ENCODE measurements at regions not wholly inside any gene's neighbourhood (a gene's known extent, or its start where the extent isn't known, plus 50 kb on each side); places are given as distances from the start of the nearest gene placed in this dataset.

GRCh38 chr11:37088573-37088910, 490.5 kb upstream of the RAG2 start:
- intact Hi-C loops (cut with micrococcal nuclease; ENCODE audit: unreplicated experiment): no loop called here
- Histone ChIP-seq H3K4me3 (ENCODE audit: low read depth in 2 of 2, low read length in 2 of 2) (no peak overlapping the region), H3K27ac (ENCODE audit: low read length) (no peak overlapping the region), H3K9me3 (ENCODE audit: control insufficient read depth, insufficient read depth, low read depth, low read length) (no peaks in the 10 kb centered on the region), H3K27me3 (ENCODE audit: control insufficient read depth, insufficient read depth, low read length) (no peaks in the 10 kb centered on the region), H3K36me3 (ENCODE audit: control insufficient read depth, insufficient read depth, low read length) (no peaks in the 10 kb centered on the region), H3K4me1 (ENCODE audit: control insufficient read depth, insufficient read depth, low read length) (no peaks in the 10 kb centered on the region)
- no peak for TF ChIP-seq TCF7L2 (IDR thresholded peaks at IDR 0.05; ENCODE audit: low read depth, low read length)
- no peak for TF ChIP-seq REST (IDR thresholded peaks at IDR 0.05; ENCODE audit: insufficient read depth in 1 of 2, low read depth in 2 of 2, low read length in 1 of 2)
- BruUV-seq (replicated peaks): no TSS peak
- in situ Hi-C loops (cut with HindIII; ENCODE audit: low pct_unique_long_range_greater_than_20kb, low sequenced_read_pairs): no loop called here
- ATAC-seq (no peak), DNase-seq (ENCODE audit: low read depth, low spot score) (no peak)
- ChIA-PET CTCF (no interaction called here), POLR2A (no interaction called here)

- no peak for DNase-seq (ENCODE audit: low read depth, low spot score)
- Histone ChIP-seq H3K9me3 (ENCODE audit: control insufficient read depth, insufficient read depth, low read depth, low read length) (no peaks in the 10 kb centered on the region), H3K4me1 (ENCODE audit: control insufficient read depth, insufficient read depth, low read length) (no peaks in the 10 kb centered on the region), H3K4me3 (ENCODE audit: low read depth in 2 of 2, low read length in 2 of 2) (no peak overlapping the region), H3K27ac (ENCODE audit: low read length) (no peak overlapping the region), H3K27me3 (ENCODE audit: control insufficient read depth, insufficient read depth, low read length) (no peaks in the 10 kb centered on the region), H3K36me3 (ENCODE audit: control insufficient read depth, insufficient read depth, low read length) (no peaks in the 10 kb centered on the region)
- intact Hi-C loops (cut with micrococcal nuclease; ENCODE audit: unreplicated experiment) (no loop called here), in situ Hi-C loops (cut with HindIII; ENCODE audit: low pct_unique_long_range_greater_than_20kb, low sequenced_read_pairs) (no loop called here)
- ATAC-seq: no peak
- no TSS peak for BruUV-seq (replicated peaks)
- POLR2A ChIA-PET: no interaction called here
- CTCF ChIA-PET: no interaction called here
- TF ChIP-seq TCF7L2 (IDR thresholded peaks at IDR 0.05; ENCODE audit: low read depth, low read length): no peak
- TF ChIP-seq SIN3A (IDR thresholded peaks at IDR 0.05; ENCODE audit: borderline replicate concordance, insufficient read depth, low read depth, low read length): no peak
- TF ChIP-seq CTCF (IDR thresholded peaks at IDR 0.05): no peak
- TF ChIP-seq REST (IDR thresholded peaks at IDR 0.05; ENCODE audit: insufficient read depth in 1 of 2, low read depth in 2 of 2, low read length in 1 of 2): no peak
- no peak for TF ChIP-seq POLR2AphosphoS5 (IDR thresholded peaks at IDR 0.05; ENCODE audit: low read depth, low read length)
Observed at GRCh38 chr11:37087650-37088572, 489.9 kb upstream of the RAG2 start.

Measured in Panc1 (cell line).